Neural progenitor cell (in vitro differentiated cells): ENCODE measurements at regions not wholly inside any gene's neighbourhood (a gene's known extent, or its start where the extent isn't known, plus 50 kb on each side); places are given as distances from the start of the nearest gene placed in this dataset.

Experiments
- DNase-seq: peaks from one replicate; pipeline ENCODE4 v3.0.0-alpha.2; 2016; ENCODE audit warnings: low spot score
- H2AFZ ChIP-seq: fragments of 200-600 bp; sonication (generic); replicated peaks from 2 replicates; pipeline ENCODE4 v1.6.1; 2016; ENCODE audit warnings: antibody characterized with exemption
- H3F3A ChIP-seq: fragments of 200-600 bp; sonication (generic); 2 replicates; pipeline ENCODE4 v1.6.1; 2016; ENCODE audit warnings: antibody characterized with exemption, low read depth
- H3K27ac ChIP-seq: fragments of 200-600 bp; sonication (generic); 2 replicates; pipeline ENCODE4 v1.5.1; 2016; ENCODE audit warnings: mild to moderate bottlenecking
- H3K27me3 ChIP-seq: fragments of 200-600 bp; sonication (generic); 2 replicates; pipeline ENCODE4 v1.6.1; 2016; ENCODE audit warnings: mild to moderate bottlenecking, moderate library complexity
- H3K36me3 ChIP-seq: fragments of 200-600 bp; sonication (generic); 2 replicates; pipeline ENCODE4 v1.5.1; 2016
- H3K4me1 ChIP-seq: fragments of 200-600 bp; sonication (generic); 2 replicates; pipeline ENCODE4 v1.6.1; 2016; ENCODE audit warnings: mixed run types
- H3K4me2 ChIP-seq: fragments of 200-600 bp; sonication (generic); 2 replicates; pipeline ENCODE4 v1.6.1; 2016
- H3K4me3 ChIP-seq: fragments of 200-600 bp; sonication (generic); 2 replicates; pipeline ENCODE4 v1.5.1; 2016
- H3K79me2 ChIP-seq: fragments of 200-600 bp; sonication (generic); 2 replicates; pipeline ENCODE4 v1.6.1; 2016; ENCODE audit warnings: low read depth
- H3K9ac ChIP-seq: fragments of 200-600 bp; sonication (generic); 2 replicates; pipeline ENCODE4 v1.6.1; 2016
- H3K9me3 ChIP-seq: fragments of 200-600 bp; sonication (generic); 2 replicates; pipeline ENCODE4 v1.5.1; 2016; ENCODE audit warnings: low read depth
- H4K20me1 ChIP-seq: fragments of 200-600 bp; sonication (generic); 2 replicates; pipeline ENCODE4 v1.6.1; 2016; ENCODE audit warnings: low read depth
- H3K27ac Mint-ChIP-seq: 3 replicates; pipeline ENCODE4 v1.8.0; 2021; ENCODE audit warnings: mixed read lengths
- H3K27me3 Mint-ChIP-seq: 2 replicates; pipeline ENCODE4 v1.8.0; 2022; ENCODE audit warnings: low read depth, mild to moderate bottlenecking, inconsistent platforms, moderate library complexity, mixed read lengths; ENCODE audit not compliant: insufficient read depth
- H3K36me3 Mint-ChIP-seq: 3 replicates; pipeline ENCODE4 v1.8.0; 2021; ENCODE audit warnings: mixed read lengths
- H3K4me1 Mint-ChIP-seq: 3 replicates; pipeline ENCODE4 v1.8.0; 2021; ENCODE audit warnings: mixed read lengths
- H3K4me3 Mint-ChIP-seq: 3 replicates; pipeline ENCODE4 v1.8.0; 2021; ENCODE audit warnings: mild to moderate bottlenecking, moderate library complexity, mixed read lengths
- H3K9me3 Mint-ChIP-seq: 3 replicates; pipeline ENCODE4 v1.8.0; 2020; ENCODE audit warnings: mixed read lengths
- CTCF ChIP-seq: fragments of 200-600 bp; sonication (generic); IDR thresholded peaks from 2 replicates; pipeline ENCODE4 v1.5.1; 2017; ENCODE audit warnings: antibody characterized with exemption, mild to moderate bottlenecking
- EZH2 ChIP-seq: fragments of 200-600 bp; sonication (generic); IDR thresholded peaks from 2 replicates; pipeline ENCODE4 v1.6.1; 2017; ENCODE audit warnings: antibody characterized with exemption, mild to moderate bottlenecking, moderate library complexity
- EZH2phosphoT487 ChIP-seq: fragments of 200-600 bp; sonication (generic); IDR thresholded peaks from 2 replicates; pipeline ENCODE4 v1.6.1; 2017; ENCODE audit warnings: antibody characterized with exemption

- H3K79me2 ChIP-seq, result no peaks in the 10 kb centered on the region
- Mint-ChIP-seq H3K27ac (no peak overlapping the region), H3K4me3 (no peak overlapping the region), H3K27me3 (no peaks in the 10 kb centered on the region), H3K9me3 (no peaks in the 10 kb centered on the region), H3K4me1 (peaks cover 3% of the 10 kb centered on the region), H3K36me3 (no peaks in the 10 kb centered on the region)
- no peaks in the 10 kb centered on the region for H3K27me3 ChIP-seq
- H4K20me1 ChIP-seq, result no peaks in the 10 kb centered on the region
- H3K4me3 ChIP-seq, result no peak overlapping the region
- H3K4me2 ChIP-seq, result no peak overlapping the region
- H3K4me1 ChIP-seq, result no peaks in the 10 kb centered on the region
- no peak for TF ChIP-seq EZH2
- TF ChIP-seq CTCF, result no peak
- no peak for TF ChIP-seq EZH2phosphoT487
- H3F3A ChIP-seq, result no peaks in the 10 kb centered on the region
- DNase-seq, result no peak
- no peaks in the 10 kb centered on the region for H3K36me3 ChIP-seq
- H3K9ac ChIP-seq, result no peak overlapping the region
- no peaks in the 10 kb centered on the region for H3K9me3 ChIP-seq
- no peak overlapping the region for H3K27ac ChIP-seq
- no peak overlapping the region for H2AFZ ChIP-seq
Observed at GRCh38 chr7:15086862-15087261, 184.3 kb upstream of the DGKB start.

- Histone ChIP-seq H2AFZ (no peak overlapping the region), H3K4me1 (no peaks in the 10 kb centered on the region), H4K20me1 (no peaks in the 10 kb centered on the region), H3K4me2 (no peak overlapping the region), H3K79me2 (no peaks in the 10 kb centered on the region), H3K27ac (no peak overlapping the region), H3F3A (no peaks in the 10 kb centered on the region), H3K27me3 (no peaks in the 10 kb centered on the region), H3K36me3 (no peaks in the 10 kb centered on the region), H3K4me3 (no peak overlapping the region), H3K9ac (no peak overlapping the region), H3K9me3 (no peaks in the 10 kb centered on the region)
- no peaks in the 10 kb centered on the region for H3K27me3 Mint-ChIP-seq
- no peaks in the 10 kb centered on the region for H3K36me3 Mint-ChIP-seq
- TF ChIP-seq EZH2 (no peak), CTCF (no peak), EZH2phosphoT487 (no peak)
- no peak overlapping the region for H3K4me3 Mint-ChIP-seq
- H3K27ac Mint-ChIP-seq, result no peak overlapping the region
- peaks cover 3% of the 10 kb centered on the region for H3K4me1 Mint-ChIP-seq
- no peak for DNase-seq
- no peaks in the 10 kb centered on the region for H3K9me3 Mint-ChIP-seq
Observed at GRCh38 chr7:15086131-15086611, 183.6 kb upstream of the DGKB start.

- no peaks in the 10 kb centered on the region for H3K79me2 ChIP-seq
- H3K9me3 ChIP-seq, result no peaks in the 10 kb centered on the region
- H3K4me1 Mint-ChIP-seq, result peaks cover 3% of the 10 kb centered on the region
- no peaks in the 10 kb centered on the region for H3K4me1 ChIP-seq
- no peak overlapping the region for H3K27ac Mint-ChIP-seq
- H3K9me3 Mint-ChIP-seq, result no peaks in the 10 kb centered on the region
- no peaks in the 10 kb centered on the region for H3K27me3 ChIP-seq
- H3K27me3 Mint-ChIP-seq, result no peaks in the 10 kb centered on the region
- H3K27ac ChIP-seq, result no peak overlapping the region
- no peak overlapping the region for H2AFZ ChIP-seq
- no peak overlapping the region for H3K4me3 Mint-ChIP-seq
- no peaks in the 10 kb centered on the region for H3K36me3 ChIP-seq
- TF ChIP-seq EZH2, result no peak
- TF ChIP-seq CTCF, result no peak
- no peak for TF ChIP-seq EZH2phosphoT487
- H3K4me3 ChIP-seq, result no peak overlapping the region
- H3K36me3 Mint-ChIP-seq, result no peaks in the 10 kb centered on the region
- H3K4me2 ChIP-seq, result no peak overlapping the region
- no peaks in the 10 kb centered on the region for H3F3A ChIP-seq
- H3K9ac ChIP-seq, result no peak overlapping the region
- no peaks in the 10 kb centered on the region for H4K20me1 ChIP-seq
- no peak for DNase-seq
Observed at GRCh38 chr7:15085366-15085765, 182.8 kb upstream of the DGKB start.
